Heart left ventricle (tissue), 16 donors: ENCODE measurements at regions not wholly inside any gene's neighbourhood (a gene's known extent, or its start where the extent isn't known, plus 50 kb on each side); places are given as distances from the start of the nearest gene placed in this dataset.

ENCODE experiments used
- ATAC-seq, 4 donors: fragments of 200-7000 bp; cut with Tn5 transposase; one replicate each; pipeline ENCODE4 v1.9.1; 2020 to 2022; ENCODE audit warnings: moderate library complexity in 4 of 4, mild to moderate bottlenecking in 3 of 4, moderate number of reproducible peaks in 1 of 4
- DNase-seq, 5 donors: peaks; one replicate each; pipeline ENCODE4 v3.0.0-alpha.2; 2020
- H3K27ac ChIP-seq, 12 donors: fragments of 200-600 bp; sonication (generic) in 4 of 12; one replicate each; pipeline versions ENCODE4 v1.5.0 to v1.8.0; 2016 to 2022; ENCODE audit warnings: mild to moderate bottlenecking in 2 of 12
- H3K27me3 ChIP-seq, 9 donors: fragments of 200-600 bp; sonication (generic) in 2 of 9; one replicate each; pipeline versions ENCODE4 v1.5.1 to v1.8.0; 2016 to 2022; ENCODE audit warnings: mild to moderate bottlenecking in 3 of 9
- H3K36me3 ChIP-seq, 9 donors: fragments of 200-600 bp; sonication (generic) in 2 of 9; one replicate each; pipeline versions ENCODE4 v1.5.0 to v1.8.0; 2018 to 2022; ENCODE audit warnings: mild to moderate bottlenecking in 2 of 9
- H3K4me1 ChIP-seq, 12 donors: fragments of 200-600 bp; sonication (generic) in 4 of 12; one replicate each; pipeline versions ENCODE4 v1.5.0 to v1.8.0; 2016 to 2022; ENCODE audit warnings: mild to moderate bottlenecking in 3 of 12
- H3K4me3 ChIP-seq, 12 donors: fragments of 200-600 bp; sonication (generic) in 4 of 12; one replicate each; pipeline versions ENCODE4 v1.5.0 to v1.8.0; 2017 to 2022; ENCODE audit warnings: mild to moderate bottlenecking in 9 of 12, moderate library complexity in 4 of 12
- H3K9me3 ChIP-seq, 12 donors: fragments of 200-600 bp; sonication (generic) in 4 of 12; one replicate each; pipeline versions ENCODE4 v1.5.0 to v1.8.0; 2016 to 2022; ENCODE audit warnings: mild to moderate bottlenecking in 1 of 12
- POLR2A ChIP-seq, 2 donors: fragments of 450-650 bp; IDR thresholded peaks; one replicate each; pipeline ENCODE4 v1.6.1; 2017; ENCODE audit warnings: antibody characterized with exemption in 2 of 2, mild to moderate bottlenecking in 2 of 2, moderate library complexity in 2 of 2
- WGBS, 4 donors: extraction: QIAGEN DNeasy Blood & Tissue Kit in 2 of 4; methylation state at CpG; one replicate each; pipeline versions ENCODE4 v1.1.5 to v1.1.7; 2013 to 2018; 5-methylcytosine and 5-hydroxymethylcytosine counted together
- intact Hi-C, 10 donors: fragments of 100-400 bp; cut with DNase I; formaldehyde crosslinking; loops; one replicate each; pipeline versions ENCODE4 v1.11.1 to v1.14.2; 2022
- TF ChIP-seq, protein P1 (sequence below), 12 donors: fragments of 200-600 bp; sonication (generic) in 4 of 12; IDR thresholded peaks; one replicate each; pipeline versions ENCODE4 v1.5.0 to v1.8.0; 2018 to 2022; ENCODE audit warnings: antibody characterized with exemption in 12 of 12, mild to moderate bottlenecking in 5 of 12
- donor health status: ischemic (EF 13 %, LVEDD 7.1; RV severe dilation, severe dysfunction).
- donor health status: healthy with polysubstance abuse.
- donor health status: DM: no; HTN: yes; CAD: no.
- donor health status: DM: no; HTN: no; CAD: no.
- donor health status: ischemic (EF 25% LVEDD 6.9; RV normal size, moderate dysfunction).
- donor health status: ischemic (EF 25% LVEDD 5.7; RV mildly dilated, moderate dysfunction).
- donor health status: healthy.
- donor health status: DM: yes; HTN: yes; CAD: no.
- donor health status: ischemic (EF 35%, LVEDD 5.7; RV mildly dilated, moderate dysfunction).
- donor health status: nonischemic (EF 11% LVEDD 7.7; RV severe dilation, severe dysfunction).
- donor health status: DM: yes; HTN: yes; CAD: no.
- donor health status: PGD.
- donor health status: ischemic (EF 29% LVEDD 5.4; RV normal size, mild dysfunction).
- donor health status: nonischemic (EF 23%, LVEDD 6.1; RV moderate dilation, normal function).

GRCh38 chr6:108781419-108782100 is 66.7 kb upstream of the ARMC2 start:
- TF ChIP-seq, protein P1, sequence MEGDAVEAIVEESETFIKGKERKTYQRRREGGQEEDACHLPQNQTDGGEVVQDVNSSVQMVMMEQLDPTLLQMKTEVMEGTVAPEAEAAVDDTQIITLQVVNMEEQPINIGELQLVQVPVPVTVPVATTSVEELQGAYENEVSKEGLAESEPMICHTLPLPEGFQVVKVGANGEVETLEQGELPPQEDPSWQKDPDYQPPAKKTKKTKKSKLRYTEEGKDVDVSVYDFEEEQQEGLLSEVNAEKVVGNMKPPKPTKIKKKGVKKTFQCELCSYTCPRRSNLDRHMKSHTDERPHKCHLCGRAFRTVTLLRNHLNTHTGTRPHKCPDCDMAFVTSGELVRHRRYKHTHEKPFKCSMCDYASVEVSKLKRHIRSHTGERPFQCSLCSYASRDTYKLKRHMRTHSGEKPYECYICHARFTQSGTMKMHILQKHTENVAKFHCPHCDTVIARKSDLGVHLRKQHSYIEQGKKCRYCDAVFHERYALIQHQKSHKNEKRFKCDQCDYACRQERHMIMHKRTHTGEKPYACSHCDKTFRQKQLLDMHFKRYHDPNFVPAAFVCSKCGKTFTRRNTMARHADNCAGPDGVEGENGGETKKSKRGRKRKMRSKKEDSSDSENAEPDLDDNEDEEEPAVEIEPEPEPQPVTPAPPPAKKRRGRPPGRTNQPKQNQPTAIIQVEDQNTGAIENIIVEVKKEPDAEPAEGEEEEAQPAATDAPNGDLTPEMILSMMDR (IDR thresholded peaks at IDR 0.05) = no peak
- TF ChIP-seq POLR2A (IDR thresholded peaks at IDR 0.05) = no peak
- intact Hi-C loops = loop anchor here (1.0 to 10.0 kb wide), 16 partner anchors 53 to 293 kb away; partner anchors contain the start of gene FOXO3 (in 1 of the 10)
- H3K4me3 ChIP-seq = peak overlapping the region in 11 of 12 donors; percentile 4 to 66 (median 54)
- no peaks in the 10 kb centered on the region for H3K9me3 ChIP-seq
- H3K4me1 ChIP-seq = peaks cover 0 to 15% (median 6%) of the 10 kb centered on the region in 12 donors
- no peaks in the 10 kb centered on the region for H3K36me3 ChIP-seq
- DNase-seq = no peak
- no peaks in the 10 kb centered on the region for H3K27me3 ChIP-seq
- 64 to 73% (median 70%) methylated on average over 13 of the region's 13 CpGs for WGBS, 4 donors
- ATAC-seq = peak in 3 of 4 donors; percentile 10 to 20 (median 19)
- H3K27ac ChIP-seq = peak overlapping the region in 3 of 12 donors; percentile 25 to 68 (median 57)

DNA sequence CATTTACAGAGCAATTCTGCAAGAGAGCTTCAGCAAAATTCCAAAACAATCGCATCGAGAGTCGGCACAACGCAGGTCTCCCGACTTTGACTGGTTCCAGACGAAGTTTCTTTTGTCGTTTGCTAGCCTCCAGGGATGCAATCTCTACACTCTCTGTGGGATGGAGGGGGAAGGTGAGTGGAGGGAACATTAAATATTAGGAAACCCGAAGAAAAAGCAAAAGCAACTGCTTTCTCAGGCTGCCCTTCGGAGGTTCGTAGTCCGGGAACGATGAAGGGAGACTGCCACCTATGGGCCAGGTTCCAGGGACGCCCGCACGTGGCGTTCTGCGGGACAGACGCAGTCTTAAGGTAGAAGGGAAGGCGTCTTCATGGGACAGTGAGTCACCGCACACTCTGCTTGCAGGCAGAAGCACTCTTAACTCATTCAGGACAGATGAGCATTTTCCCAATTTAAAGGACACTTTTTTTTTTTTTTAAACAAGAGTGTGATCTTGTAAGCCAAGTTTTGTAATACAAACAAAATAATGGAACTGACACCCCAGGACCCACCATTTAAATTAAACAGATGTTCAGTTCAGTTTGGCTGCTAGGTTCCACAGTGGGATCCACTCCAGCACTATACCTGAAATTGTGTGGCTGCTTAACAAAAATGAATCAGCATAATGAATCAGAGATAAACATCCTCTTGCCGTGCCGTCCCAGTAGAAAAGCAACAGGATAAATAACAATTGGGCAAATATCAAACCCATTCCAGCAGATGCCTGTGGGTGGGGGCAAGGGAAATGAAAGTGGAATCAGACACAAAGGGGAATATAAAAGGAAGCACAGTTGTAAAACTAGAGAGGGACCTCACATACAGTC is 65.8 kb upstream of the ARMC2 start:
- intact Hi-C loops = loop anchor here (1.0 to 10.0 kb wide), 16 partner anchors 52 to 292 kb away; partner anchors contain the start of gene FOXO3 (in 1 of the 10)
- 4 to 6% (median 5%) methylated on average over 22 of the region's 22 CpGs for WGBS, 4 donors

DNA sequence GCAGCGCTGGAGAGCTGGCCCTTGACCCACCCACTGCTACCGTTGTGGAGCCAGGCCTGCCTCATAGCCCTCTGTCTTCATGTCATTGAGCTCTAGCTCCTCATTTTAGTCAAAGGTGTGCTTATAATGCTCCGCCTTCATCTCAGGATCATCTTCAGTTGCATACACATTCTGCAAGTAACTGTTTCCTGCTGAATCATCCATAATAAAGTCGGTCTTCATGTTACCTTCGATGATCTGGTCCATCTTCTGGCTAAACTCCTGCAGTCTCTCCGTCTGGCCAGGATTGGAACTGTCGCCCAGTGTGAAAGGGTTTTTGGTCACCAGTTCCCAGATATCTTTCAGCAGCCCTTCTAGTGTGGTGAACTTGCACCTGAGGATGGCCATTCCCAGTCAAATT is 62.6 kb upstream of the ARMC2 start:
- intact Hi-C loops = loop anchor here in 3 of 10 donors (10.0 kb wide), 3 partner anchors 49 to 289 kb away; no protein-coding TSS in a partner anchor
- H3K36me3 ChIP-seq = peaks cover 0 to 5% (median 0%) of the 10 kb centered on the region in 9 donors
- ATAC-seq (no peak), DNase-seq (no peak)
- H3K9me3 ChIP-seq = peaks cover 0 to 9% (median 0%) of the 10 kb centered on the region in 12 donors
- no peaks in the 10 kb centered on the region for H3K27me3 ChIP-seq
- 87 to 93% (median 92%) methylated on average over 7 of the region's 7 CpGs for WGBS, 4 donors
- H3K4me3 ChIP-seq = no peak overlapping the region
- peaks cover 0 to 15% (median 6%) of the 10 kb centered on the region in 12 donors for H3K4me1 ChIP-seq
- no peak overlapping the region for H3K27ac ChIP-seq
- TF ChIP-seq, protein P1 (IDR thresholded peaks at IDR 0.05) = no peak
- no peak for TF ChIP-seq POLR2A (IDR thresholded peaks at IDR 0.05)

More for the DNA sequence above, 65.8 kb upstream of the ARMC2 start:
- DNase-seq = peak; percentile 81 to 88 (median 83)
- Histone ChIP-seq H3K4me1 (peaks cover 0 to 15% (median 6%) of the 10 kb centered on the region in 12 donors), H3K36me3 (no peaks in the 10 kb centered on the region), H3K27ac (peak overlapping the region in 4 of 12 donors; percentile 25 to 68 (median 55)), H3K4me3 (peak overlapping the region in 11 of 12 donors; percentile 4 to 66 (median 54)), H3K27me3 (no peaks in the 10 kb centered on the region), H3K9me3 (no peaks in the 10 kb centered on the region)
- ATAC-seq = peak; percentile 85 to 96 (median 94)
- TF ChIP-seq, protein P1 (IDR thresholded peaks at IDR 0.05) = peak; percentile 65 to 88 (median 78)
- TF ChIP-seq POLR2A (IDR thresholded peaks at IDR 0.05) = no peak
